Activated naive CD4-positive, alpha-beta T cell treated with anti-CD3 and anti-CD28 coated beads for 36 hours (primary cell): ENCODE measurements at regions not wholly inside any gene's neighbourhood (a gene's known extent, or its start where the extent isn't known, plus 50 kb on each side); places are given as distances from the start of the nearest gene placed in this dataset.

ENCODE experiments used
- CTCF ChIA-PET: fragments of 350-600 bp; sonication (Branson Sonifier 250); formaldehyde crosslinking; loops from one replicate; lab custom pipeline; 2021; ENCODE audit warnings: antibody characterized with exemption; lab: Charles Lee
- DNase-seq: peaks from one replicate; pipeline ENCODE4 v3.0.0-alpha.2; 2020
- H3K27ac Mint-ChIP-seq: one replicate; pipeline ENCODE4 v1.8.0; 2021; ENCODE audit warnings: mild to moderate bottlenecking, mixed read lengths
- H3K27me3 Mint-ChIP-seq: one replicate; pipeline ENCODE4 v1.8.0; 2021; ENCODE audit warnings: low read depth, mixed read lengths
- H3K36me3 Mint-ChIP-seq: one replicate; pipeline ENCODE4 v1.8.0; 2021; ENCODE audit warnings: low read depth, mixed read lengths
- H3K4me1 Mint-ChIP-seq: one replicate; pipeline ENCODE4 v1.8.0; 2021; ENCODE audit warnings: low read depth, mixed read lengths
- H3K4me3 Mint-ChIP-seq: one replicate; pipeline ENCODE4 v1.8.0; 2021; ENCODE audit warnings: mild to moderate bottlenecking, moderate library complexity, mixed read lengths
- H3K9me3 Mint-ChIP-seq: one replicate; pipeline ENCODE4 v1.8.0; 2021; ENCODE audit warnings: mixed read lengths
- intact Hi-C: fragments of 100-400 bp; cut with micrococcal nuclease; formaldehyde crosslinking; loops from one replicate; pipeline ENCODE4 v1.15.1; 2023

DNA sequence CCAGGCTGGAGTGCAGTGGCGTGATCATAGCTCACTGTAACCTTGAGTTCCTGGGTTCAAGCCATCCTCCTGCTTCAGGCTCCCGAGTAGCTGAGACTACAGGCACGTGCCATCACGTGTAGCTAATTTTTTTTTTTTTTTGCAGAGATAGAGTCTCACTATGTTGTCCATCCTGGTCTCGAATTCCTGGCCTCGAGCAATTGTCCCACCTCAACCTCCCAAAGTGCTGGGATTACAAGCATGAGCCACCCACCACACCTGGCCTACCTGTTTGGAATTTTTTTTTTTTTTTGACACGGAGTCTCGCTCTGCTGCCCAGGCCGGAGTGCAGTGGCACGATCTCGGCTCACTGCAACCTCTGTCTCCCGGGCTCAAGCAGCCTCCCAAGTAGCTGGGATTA lies 117.1 kb upstream of the PARD3 start:
- CTCF ChIA-PET, result no interaction called here
- H3K4me3 Mint-ChIP-seq, result no peak overlapping the region
- H3K4me1 Mint-ChIP-seq, result no peaks in the 10 kb centered on the region
- intact Hi-C loops, result no loop called here
- no peaks in the 10 kb centered on the region for H3K36me3 Mint-ChIP-seq
- H3K27ac Mint-ChIP-seq, result no peak overlapping the region
- DNase-seq, result no peak
- no peaks in the 10 kb centered on the region for H3K9me3 Mint-ChIP-seq
- peaks cover 1% of the 10 kb centered on the region for H3K27me3 Mint-ChIP-seq

DNA sequence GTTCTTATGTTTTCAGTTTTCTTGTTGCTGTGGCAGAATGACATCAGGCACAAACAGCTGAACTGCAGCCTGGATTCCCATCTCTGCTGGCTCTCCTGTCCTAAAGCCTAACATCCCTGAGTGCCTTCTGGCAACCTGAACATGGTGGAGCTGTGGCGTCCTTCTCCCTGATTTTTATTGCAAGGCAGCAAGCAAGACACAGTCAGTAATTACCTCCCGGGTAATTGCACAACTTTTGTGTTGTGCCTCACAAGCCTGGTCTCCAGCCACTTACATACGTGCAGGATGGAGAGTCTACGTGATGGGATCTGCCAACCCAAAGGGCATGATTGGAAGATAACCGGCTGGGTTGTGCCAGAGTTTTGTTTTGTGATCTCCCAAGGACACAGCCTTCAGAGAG lies 116.1 kb upstream of the PARD3 start:
- Mint-ChIP-seq H3K36me3 (no peaks in the 10 kb centered on the region), H3K9me3 (no peaks in the 10 kb centered on the region), H3K27me3 (peaks cover 1% of the 10 kb centered on the region), H3K27ac (no peak overlapping the region), H3K4me1 (no peaks in the 10 kb centered on the region), H3K4me3 (no peak overlapping the region)
- intact Hi-C loops, result no loop called here
- no peak for DNase-seq
- CTCF ChIA-PET, result no interaction called here

DNA sequence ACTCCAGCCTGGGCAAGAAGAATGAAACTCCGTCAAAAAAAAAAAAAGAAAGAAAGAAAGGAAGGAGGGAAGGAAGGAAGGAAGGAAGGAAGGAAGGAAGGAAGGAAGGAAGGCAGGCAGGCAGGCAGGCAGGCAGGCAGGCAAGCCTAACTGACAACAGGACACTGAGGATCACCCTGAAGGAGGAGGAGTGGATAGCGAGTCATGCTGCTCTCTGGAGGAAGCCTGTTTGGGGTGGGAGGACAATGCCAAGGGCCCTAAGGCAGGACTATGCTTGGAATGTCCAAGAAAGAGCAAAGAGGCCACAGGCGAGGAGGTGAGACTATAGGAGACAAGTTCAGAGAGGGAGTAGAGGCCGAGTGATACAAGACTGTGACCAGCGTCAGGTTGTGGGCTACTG lies 107.0 kb upstream of the PARD3 start:
- Mint-ChIP-seq H3K27me3 (no peaks in the 10 kb centered on the region), H3K27ac (no peak overlapping the region), H3K36me3 (peaks cover 2% of the 10 kb centered on the region), H3K4me1 (no peaks in the 10 kb centered on the region), H3K9me3 (peaks cover 12% of the 10 kb centered on the region), H3K4me3 (no peak overlapping the region)
- intact Hi-C loops, result no loop called here
- CTCF ChIA-PET, result no interaction called here
- no peak for DNase-seq

DNA sequence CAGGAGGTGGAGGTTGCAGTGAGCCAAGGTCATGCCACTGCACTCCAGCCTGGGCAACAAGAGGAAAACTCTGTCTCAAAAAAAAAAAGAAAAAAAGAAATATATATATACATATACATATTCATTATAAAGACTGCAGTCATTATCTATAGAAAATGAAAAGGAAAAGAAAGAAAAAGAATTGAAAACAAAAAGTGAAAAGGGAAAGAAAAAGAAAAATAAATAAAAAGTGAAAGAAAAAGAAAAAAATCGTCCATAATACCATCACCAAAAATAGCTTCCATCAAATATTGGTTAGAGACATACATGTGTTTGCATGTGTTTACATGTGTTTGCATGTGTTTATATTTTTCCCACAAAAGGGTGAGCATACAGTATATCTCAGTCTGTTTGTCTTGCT lies 105.5 kb upstream of the PARD3 start:
- CTCF ChIA-PET, result no interaction called here
- peaks cover 2% of the 10 kb centered on the region for H3K36me3 Mint-ChIP-seq

DNA sequence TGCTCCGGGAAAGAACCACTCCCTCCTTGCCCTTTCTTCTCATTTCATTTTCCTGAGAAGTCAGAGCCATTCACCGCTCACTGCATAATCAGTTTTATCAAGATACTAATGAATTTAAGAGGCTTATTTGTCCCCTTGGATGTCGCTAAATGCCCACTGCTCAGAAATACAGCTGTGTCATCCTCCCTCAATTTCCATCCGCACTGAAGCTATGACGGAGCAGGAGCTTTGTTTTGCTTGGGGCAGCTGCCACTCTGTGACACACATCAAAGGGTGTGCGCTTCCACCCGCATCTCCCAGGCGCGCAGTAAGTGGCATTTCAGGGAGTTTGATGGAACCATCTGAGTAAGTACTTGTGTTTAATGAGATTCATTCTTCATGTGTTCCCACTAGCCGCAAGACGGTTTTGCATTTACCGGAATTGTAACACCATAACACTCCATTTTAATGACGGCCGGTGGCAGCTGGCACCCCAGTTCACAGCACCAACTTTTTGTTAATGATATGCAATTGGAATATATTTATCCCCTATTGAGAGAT lies 103.8 kb upstream of the PARD3 start:
- intact Hi-C loops, result no loop called here
- CTCF ChIA-PET, result interaction anchor here (0.6 kb wide), 1 partner anchor 518 kb away, joined by 5 read pairs; no protein-coding TSS in a partner anchor
- Mint-ChIP-seq H3K4me1 (no peaks in the 10 kb centered on the region), H3K36me3 (no peaks in the 10 kb centered on the region), H3K9me3 (peaks cover 1% of the 10 kb centered on the region), H3K27ac (no peak overlapping the region), H3K27me3 (no peaks in the 10 kb centered on the region), H3K4me3 (no peak overlapping the region)
- DNase-seq, result no peak

More for the DNA sequence above, 105.5 kb upstream of the PARD3 start:
- DNase-seq, result no peak
- H3K9me3 Mint-ChIP-seq, result peaks cover 12% of the 10 kb centered on the region
- no peaks in the 10 kb centered on the region for H3K4me1 Mint-ChIP-seq
- H3K27ac Mint-ChIP-seq, result no peak overlapping the region
- intact Hi-C loops, result no loop called here
- H3K4me3 Mint-ChIP-seq, result no peak overlapping the region
- no peaks in the 10 kb centered on the region for H3K27me3 Mint-ChIP-seq

DNA sequence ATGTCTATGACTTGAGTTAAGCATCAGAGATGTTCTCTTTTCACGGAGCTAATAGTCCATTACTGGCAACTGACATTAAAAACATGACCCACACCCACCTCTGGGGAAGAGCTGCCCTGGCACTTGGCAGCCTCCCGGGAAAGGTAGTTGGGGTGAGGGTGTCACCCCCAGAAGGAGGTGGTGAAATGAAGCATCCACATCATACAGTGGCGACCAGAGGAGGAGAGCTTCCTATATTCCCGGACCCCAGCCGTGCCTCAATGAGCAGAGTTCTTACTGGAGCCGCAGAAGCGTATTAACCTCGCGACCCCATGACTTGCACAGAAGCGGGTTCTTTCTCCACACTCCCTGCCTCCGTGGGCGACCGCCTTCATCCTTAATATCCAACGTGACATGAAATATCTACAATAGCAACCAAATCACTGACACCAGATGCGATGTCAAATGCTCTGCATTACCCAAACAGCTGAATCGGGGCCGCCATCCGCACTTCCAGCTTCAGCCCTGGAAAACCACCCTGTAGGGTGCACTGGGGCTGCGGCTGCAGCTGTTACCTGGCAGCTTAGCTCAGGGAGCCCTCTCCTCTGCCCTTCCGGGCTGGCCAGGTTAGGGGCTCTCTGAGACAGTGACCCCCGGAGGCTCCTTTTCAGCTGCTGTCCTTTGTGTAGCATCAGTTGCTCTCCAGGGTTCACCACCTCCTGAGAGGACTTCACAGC lies 103.1 kb upstream of the PARD3 start:
- CTCF ChIA-PET, result interaction anchor here (1.2 kb wide), 1 partner anchor 76 kb away, joined by 5 read pairs; no protein-coding TSS in a partner anchor
- Mint-ChIP-seq H3K9me3 (no peaks in the 10 kb centered on the region), H3K27ac (no peak overlapping the region), H3K4me3 (no peak overlapping the region), H3K4me1 (no peaks in the 10 kb centered on the region), H3K36me3 (no peaks in the 10 kb centered on the region), H3K27me3 (no peaks in the 10 kb centered on the region)
- DNase-seq, result no peak
- intact Hi-C loops, result no loop called here

DNA sequence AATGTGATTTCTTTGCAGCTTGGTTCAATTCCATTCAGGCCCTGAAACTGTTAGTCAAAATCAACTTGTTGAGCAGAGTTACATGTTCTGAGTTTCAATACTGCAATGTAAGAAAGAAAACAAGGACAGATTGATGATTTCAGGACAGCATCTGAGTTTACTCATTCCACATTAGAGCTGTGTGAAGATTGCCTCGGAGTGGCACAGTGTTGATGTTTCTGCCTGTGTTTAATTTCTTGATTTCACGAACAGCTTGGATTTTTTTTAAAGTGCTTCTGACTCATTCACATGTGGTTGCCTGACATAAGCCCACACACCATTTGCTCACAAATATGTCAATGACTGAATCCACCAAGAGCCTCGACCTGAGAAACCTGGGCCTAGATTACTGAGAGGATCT lies 101.2 kb upstream of the PARD3 start:
- CTCF ChIA-PET, result interaction anchor here (1.4 to 1.8 kb wide), 2 partner anchors 12 to 78 kb away, joined by 3 read pairs; no protein-coding TSS in a partner anchor

DNA sequence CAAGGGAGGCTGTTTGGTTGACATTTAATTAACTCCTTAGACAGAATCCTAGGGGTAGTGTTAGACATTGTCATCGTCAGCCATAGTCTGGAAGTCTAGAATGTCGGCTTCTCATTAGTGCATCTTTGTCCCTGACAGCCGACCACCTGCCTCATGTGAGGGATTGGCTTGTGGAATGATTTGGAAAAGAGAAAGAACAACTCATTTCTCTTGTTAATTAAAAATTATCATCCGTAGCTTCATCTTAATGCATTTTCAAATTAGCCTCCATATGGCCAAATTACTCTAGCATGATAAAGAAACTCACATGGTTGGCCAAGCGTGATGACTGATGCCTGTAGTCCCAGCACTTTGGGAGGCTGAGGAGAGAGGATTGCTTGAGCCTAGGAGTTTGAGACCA lies 97.7 kb upstream of the PARD3 start:
- Mint-ChIP-seq H3K4me3 (no peak overlapping the region), H3K4me1 (no peaks in the 10 kb centered on the region), H3K27ac (no peak overlapping the region), H3K36me3 (no peaks in the 10 kb centered on the region), H3K9me3 (no peaks in the 10 kb centered on the region), H3K27me3 (no peaks in the 10 kb centered on the region)
- DNase-seq, result no peak
- intact Hi-C loops, result no loop called here
- CTCF ChIA-PET, result no interaction called here

More for the DNA sequence above, 101.2 kb upstream of the PARD3 start:
- Mint-ChIP-seq H3K27me3 (no peaks in the 10 kb centered on the region), H3K9me3 (no peaks in the 10 kb centered on the region), H3K4me3 (no peak overlapping the region), H3K36me3 (no peaks in the 10 kb centered on the region), H3K4me1 (no peaks in the 10 kb centered on the region), H3K27ac (no peak overlapping the region)
- intact Hi-C loops, result no loop called here
- DNase-seq, result no peak

DNA sequence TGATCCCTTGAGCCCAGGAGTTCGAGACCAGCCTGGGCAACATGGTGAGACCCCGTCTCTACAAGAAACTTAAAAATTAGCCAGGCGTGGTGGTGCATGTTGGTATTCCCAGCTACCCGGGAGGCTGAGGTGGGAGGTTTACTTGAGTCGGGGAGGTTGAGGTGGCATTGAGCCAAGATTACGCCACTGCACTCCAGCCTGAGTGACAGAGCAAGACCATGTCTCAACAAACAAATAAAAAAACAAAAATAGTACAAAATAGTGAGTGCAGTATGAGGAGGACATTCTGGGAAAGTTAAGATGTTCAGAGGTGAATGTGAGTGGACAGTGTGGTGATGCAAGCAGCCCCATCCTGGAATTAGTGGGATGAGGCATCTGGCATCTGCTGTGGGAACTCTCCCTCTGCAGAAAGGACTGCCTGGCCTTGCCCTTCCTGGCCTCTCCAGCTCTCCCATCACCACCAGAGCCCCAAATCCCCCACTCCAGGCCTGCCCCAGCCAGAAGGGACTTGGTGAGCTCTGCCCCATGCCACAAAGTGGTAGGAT lies 96.6 kb upstream of the PARD3 start:
- Mint-ChIP-seq H3K27me3 (no peaks in the 10 kb centered on the region), H3K27ac (no peak overlapping the region), H3K9me3 (no peaks in the 10 kb centered on the region), H3K36me3 (no peaks in the 10 kb centered on the region), H3K4me3 (no peak overlapping the region), H3K4me1 (no peaks in the 10 kb centered on the region)
- no peak for DNase-seq
- intact Hi-C loops, result no loop called here
- CTCF ChIA-PET, result interaction anchor here (0.7 kb wide), 1 partner anchor 123 kb away, joined by 5 read pairs; no protein-coding TSS in a partner anchor

DNA sequence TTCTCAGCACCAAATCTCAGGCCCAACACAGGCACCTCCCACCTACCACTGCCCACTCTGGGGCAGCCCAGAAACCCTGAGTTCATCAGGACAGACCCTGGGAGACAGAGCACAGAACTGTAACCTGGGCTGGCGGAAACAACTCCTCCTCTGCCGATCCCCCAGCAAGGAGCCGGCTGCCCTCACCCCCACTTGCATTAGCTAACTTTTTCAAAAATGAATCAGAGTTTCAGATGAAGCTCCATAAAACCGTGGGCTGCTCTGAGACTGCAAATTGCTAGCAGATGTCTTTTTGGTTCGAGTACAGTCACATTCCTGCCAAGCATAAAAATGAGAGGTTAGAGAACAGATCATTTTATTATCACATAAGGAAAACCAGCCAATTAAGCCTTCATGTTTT lies 93.4 kb upstream of the PARD3 start:
- Mint-ChIP-seq H3K4me1 (no peaks in the 10 kb centered on the region), H3K36me3 (no peaks in the 10 kb centered on the region), H3K27ac (no peak overlapping the region), H3K27me3 (no peaks in the 10 kb centered on the region), H3K9me3 (no peaks in the 10 kb centered on the region), H3K4me3 (no peak overlapping the region)
- CTCF ChIA-PET, result no interaction called here
- intact Hi-C loops, result no loop called here
- no peak for DNase-seq

DNA sequence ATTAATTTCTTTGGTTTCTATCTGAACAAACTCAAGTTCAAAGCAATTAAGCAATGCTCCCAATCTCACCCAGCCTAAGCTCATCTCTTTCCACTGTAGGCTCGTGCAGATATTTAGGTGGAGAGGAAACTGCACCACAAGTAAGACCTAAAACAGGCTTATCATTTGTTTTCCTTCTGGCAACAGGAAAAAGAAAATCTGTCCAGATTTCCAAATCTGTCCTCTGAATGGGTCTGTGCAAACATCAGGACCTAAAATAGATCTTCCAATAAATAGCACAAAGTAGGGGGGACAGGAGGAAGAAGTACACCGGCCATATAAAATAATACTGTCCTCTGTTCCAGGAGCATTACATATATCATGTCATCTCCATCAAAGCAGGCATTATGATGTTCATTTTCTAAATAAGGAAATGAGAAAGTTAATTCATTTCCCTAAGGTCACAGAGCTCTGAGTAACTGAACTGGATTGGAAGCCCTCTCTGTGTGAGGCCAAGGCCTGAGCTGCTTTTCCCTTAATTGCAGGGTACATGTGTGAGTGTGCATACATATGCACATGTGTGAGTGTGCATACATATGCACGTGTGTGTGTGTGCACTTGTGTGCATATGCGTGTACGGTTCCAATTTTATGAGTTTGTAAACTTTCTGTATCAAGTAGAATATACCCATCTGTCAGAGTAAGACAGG lies 92.8 kb upstream of the PARD3 start:
- no peaks in the 10 kb centered on the region for H3K9me3 Mint-ChIP-seq
- no peak overlapping the region for H3K4me3 Mint-ChIP-seq
- no peak overlapping the region for H3K27ac Mint-ChIP-seq
- no peaks in the 10 kb centered on the region for H3K4me1 Mint-ChIP-seq
- intact Hi-C loops, result no loop called here
- no peaks in the 10 kb centered on the region for H3K27me3 Mint-ChIP-seq
- CTCF ChIA-PET, result no interaction called here
- H3K36me3 Mint-ChIP-seq, result no peaks in the 10 kb centered on the region
- DNase-seq, result no peak

DNA sequence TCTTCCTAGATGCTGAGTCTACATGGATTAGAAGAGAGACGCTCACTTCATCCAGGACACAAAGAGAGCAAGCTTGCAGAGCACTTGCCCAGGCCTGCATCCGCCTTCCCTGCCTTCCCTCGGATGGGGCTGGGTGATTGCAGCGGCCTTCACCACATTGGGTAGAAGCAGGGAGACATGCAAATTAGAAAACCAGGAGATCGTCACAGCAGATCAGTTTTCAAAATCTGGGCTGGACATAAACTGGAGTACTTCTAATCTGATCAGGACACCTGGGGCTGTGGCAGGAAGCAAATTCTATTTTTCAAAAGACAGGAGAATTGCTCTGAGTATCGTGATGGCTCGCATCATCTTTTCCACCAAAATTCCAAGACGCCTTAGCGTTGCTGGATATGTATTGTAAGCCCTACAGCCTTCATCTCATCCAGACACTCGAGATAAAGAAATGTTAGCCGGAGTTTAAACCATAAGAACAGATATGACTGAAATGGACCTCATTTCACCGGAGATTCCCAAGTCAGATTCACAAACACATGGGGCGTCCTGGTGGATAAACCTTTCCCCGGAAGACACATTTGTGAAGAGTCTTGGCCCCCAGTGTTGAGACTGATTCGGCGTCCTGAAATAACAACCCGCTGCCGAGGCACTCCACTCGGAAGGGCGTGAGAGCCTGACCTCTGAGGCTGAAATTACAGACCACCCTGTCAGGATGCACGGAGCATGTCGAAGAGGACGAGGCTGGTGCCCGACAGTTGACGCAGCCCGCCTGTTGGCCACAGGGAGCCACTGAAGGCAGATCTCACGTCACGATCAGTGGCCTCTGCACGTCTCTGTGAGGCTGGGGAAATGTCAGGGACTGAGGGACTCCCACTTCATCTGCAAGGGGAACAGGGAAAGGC lies 91.2 kb upstream of the PARD3 start:
- Mint-ChIP-seq H3K27ac (no peak overlapping the region), H3K9me3 (no peaks in the 10 kb centered on the region), H3K4me3 (no peak overlapping the region), H3K27me3 (no peaks in the 10 kb centered on the region), H3K4me1 (no peaks in the 10 kb centered on the region), H3K36me3 (no peaks in the 10 kb centered on the region)
- CTCF ChIA-PET, result no interaction called here
- intact Hi-C loops, result no loop called here
- no peak for DNase-seq
